ENCODE measurements at regions not wholly inside any gene's neighbourhood (a gene's known extent, or its start where the extent isn't known, plus 50 kb on each side); places are given as distances from the start of the nearest gene placed in this dataset.

DNA sequence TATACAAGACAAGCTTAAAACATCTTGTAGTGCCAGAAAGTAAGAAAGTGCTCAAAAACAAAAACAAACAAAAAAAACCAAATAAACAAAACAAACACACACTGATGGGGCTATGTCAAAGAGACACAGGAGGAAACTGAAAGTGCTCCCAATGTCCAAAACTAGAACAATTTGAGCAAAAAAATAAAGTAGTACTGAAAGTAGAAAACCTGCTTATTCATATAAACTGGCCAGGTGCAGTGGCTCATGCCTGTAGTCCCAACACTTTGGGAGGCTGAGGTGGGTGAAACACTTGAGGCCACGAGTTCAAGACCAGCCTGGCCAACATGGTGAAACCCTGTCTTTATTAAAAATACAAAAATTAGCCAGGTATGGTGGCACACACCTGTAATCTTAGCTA, 129.9 kb downstream of the GLUL start:
- Histone ChIP-seq H3K9me3 (no peaks in the 10 kb centered on the region), H3K4me1 (peaks cover 0 to 6% (median 0%) of the 10 kb centered on the region in 3 donors), H3K4me3 (no peak overlapping the region), H3K27ac (no peak overlapping the region), H3K27me3 (no peaks in the 10 kb centered on the region), H3K36me3 (no peaks in the 10 kb centered on the region)
- ATAC-seq: no peak
- intact Hi-C loops (cut with DNase I): no loop called here
- no peak for FAIRE-seq
- TF ChIP-seq, protein P1, sequence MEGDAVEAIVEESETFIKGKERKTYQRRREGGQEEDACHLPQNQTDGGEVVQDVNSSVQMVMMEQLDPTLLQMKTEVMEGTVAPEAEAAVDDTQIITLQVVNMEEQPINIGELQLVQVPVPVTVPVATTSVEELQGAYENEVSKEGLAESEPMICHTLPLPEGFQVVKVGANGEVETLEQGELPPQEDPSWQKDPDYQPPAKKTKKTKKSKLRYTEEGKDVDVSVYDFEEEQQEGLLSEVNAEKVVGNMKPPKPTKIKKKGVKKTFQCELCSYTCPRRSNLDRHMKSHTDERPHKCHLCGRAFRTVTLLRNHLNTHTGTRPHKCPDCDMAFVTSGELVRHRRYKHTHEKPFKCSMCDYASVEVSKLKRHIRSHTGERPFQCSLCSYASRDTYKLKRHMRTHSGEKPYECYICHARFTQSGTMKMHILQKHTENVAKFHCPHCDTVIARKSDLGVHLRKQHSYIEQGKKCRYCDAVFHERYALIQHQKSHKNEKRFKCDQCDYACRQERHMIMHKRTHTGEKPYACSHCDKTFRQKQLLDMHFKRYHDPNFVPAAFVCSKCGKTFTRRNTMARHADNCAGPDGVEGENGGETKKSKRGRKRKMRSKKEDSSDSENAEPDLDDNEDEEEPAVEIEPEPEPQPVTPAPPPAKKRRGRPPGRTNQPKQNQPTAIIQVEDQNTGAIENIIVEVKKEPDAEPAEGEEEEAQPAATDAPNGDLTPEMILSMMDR (IDR thresholded peaks at IDR 0.05): no peak
- no peak for DNase-seq
- 76 to 87% methylated on average over 1 of the region's 1 CpG for WGBS, 2 donors

DNA sequence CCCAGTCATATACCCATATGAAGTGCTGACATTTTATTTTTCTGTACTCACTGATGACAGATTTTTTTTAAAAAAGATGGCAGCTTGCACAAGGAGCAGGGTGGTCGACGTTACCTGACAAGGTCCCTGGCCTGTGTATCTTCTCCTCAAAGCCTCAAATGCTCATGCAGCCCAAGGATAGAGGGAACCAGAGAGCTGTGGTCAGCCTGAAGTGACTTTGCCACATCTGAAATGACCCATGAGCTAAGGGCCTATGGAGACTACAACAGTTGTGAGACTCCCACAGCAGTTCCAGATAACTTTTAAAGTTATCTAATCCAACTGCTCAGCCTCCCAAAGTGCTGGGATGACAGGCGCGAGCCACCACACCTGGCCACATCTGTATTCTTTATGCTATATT, 131.1 kb downstream of the GLUL start:
- no peaks in the 10 kb centered on the region for H3K36me3 ChIP-seq
- ATAC-seq (no peak), DNase-seq (no peak), FAIRE-seq (no peak)
- H3K9me3 ChIP-seq: no peaks in the 10 kb centered on the region
- no peaks in the 10 kb centered on the region for H3K27me3 ChIP-seq
- TF ChIP-seq, protein P1 (IDR thresholded peaks at IDR 0.05): no peak
- H3K4me3 ChIP-seq: no peak overlapping the region
- no peak overlapping the region for H3K27ac ChIP-seq
- 92 to 94% methylated on average over 4 of the region's 4 CpGs for WGBS, 2 donors
- intact Hi-C loops (cut with DNase I): no loop called here
- H3K4me1 ChIP-seq: peaks cover 0 to 6% (median 0%) of the 10 kb centered on the region in 3 donors

DNA sequence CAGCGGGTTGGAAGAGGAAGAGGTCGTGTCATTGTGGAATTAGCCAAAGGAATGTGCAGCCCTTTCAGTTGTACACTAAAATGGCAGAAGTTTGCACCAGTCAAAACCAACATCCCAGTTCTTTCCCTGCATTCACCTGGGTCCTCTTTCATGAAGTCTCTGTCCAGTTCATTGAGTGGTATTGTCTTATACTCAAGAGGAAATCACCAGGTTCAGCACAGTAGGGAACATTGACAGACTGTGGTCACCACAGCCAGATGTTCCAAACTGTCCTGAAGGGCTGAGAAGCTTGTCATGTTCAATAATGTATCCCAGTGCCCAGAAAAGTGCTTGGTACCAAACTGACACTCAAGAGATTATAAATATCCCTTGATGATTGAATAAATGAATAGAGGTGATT, 131.6 kb downstream of the GLUL start:
- Histone ChIP-seq H3K36me3 (no peaks in the 10 kb centered on the region), H3K4me1 (peaks cover 0 to 6% (median 0%) of the 10 kb centered on the region in 3 donors), H3K27me3 (no peaks in the 10 kb centered on the region), H3K9me3 (no peaks in the 10 kb centered on the region), H3K4me3 (no peak overlapping the region), H3K27ac (no peak overlapping the region)
- no peak for FAIRE-seq
- TF ChIP-seq, protein P1 (IDR thresholded peaks at IDR 0.05): no peak
- 81 to 87% methylated on average over 2 of the region's 2 CpGs for WGBS, 2 donors
- DNase-seq: no peak
- no peak for ATAC-seq
- intact Hi-C loops (cut with DNase I): no loop called here

DNA sequence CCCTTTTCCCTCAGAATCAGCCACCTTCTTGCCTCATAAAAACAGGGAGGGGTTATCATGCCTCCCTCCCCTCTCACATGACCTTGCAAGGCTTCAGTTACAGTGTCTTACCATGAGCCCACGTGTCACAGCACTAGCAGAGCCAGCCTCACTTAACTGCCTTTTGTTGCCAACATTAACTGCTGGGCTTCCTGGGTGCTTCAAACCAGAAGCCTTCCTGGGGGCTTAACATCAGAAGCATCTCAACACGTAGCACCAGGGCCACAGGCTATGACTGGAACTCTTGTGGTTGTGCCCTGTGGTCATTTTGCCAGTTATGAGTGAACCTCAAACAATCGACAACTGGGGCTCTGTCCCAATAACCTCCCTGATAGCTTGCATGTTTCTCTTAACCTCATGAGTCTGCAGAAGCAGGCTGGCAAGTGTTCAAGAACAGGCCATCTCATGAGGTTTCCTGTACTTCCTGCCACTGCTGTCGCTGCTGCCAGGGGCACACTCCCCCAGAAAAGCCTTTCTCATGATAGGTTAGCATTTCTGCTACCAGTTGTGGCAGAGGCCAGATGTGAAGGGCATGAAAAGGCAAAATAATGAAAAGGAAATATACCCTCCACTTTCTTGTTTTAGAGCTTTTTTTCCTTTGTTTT, 132.2 kb downstream of the GLUL start:
- intact Hi-C loops (cut with DNase I): no loop called here
- TF ChIP-seq, protein P1 (IDR thresholded peaks at IDR 0.05): no peak
- no peak for FAIRE-seq

DNA sequence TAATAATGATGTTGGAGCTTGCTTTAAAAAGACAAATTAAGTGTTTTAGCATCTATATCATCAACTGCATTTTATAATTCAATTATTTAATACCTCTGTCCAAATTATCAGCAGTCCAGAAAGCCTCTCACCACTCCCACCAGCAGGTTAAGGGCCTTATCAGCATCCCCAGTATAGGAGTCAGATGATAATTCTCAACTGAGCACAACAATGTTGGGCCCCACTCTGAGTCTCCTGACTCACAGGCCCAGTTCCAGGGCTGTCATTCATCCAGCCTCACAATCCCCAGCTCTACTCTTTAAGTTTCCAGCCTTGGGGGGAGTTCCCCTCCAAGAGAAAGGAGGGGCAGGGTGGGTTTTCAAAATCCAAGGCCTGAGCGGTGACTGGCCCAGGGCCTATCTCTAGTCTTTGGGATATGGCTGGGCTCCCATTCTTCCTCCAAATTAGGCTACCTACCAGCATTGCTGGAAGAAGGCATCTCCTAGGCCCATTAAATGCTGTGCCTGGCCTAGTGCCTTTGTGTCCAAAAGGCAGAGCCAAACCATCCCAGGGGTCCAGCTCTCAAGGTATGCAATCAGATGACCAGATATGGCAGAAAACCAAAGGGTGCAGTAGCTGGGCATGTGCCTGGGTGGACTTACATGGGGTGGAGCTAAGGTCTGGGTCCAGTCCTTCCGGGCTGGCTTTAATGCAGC, 134.1 kb downstream of the GLUL start:
- TF ChIP-seq, protein P1 (IDR thresholded peaks at IDR 0.05): no peak
- Histone ChIP-seq H3K27ac (no peak overlapping the region), H3K27me3 (no peaks in the 10 kb centered on the region), H3K4me1 (peaks cover 0 to 6% (median 0%) of the 10 kb centered on the region in 3 donors), H3K36me3 (no peaks in the 10 kb centered on the region), H3K9me3 (no peaks in the 10 kb centered on the region), H3K4me3 (no peak overlapping the region)
- FAIRE-seq (no peak), ATAC-seq (no peak), DNase-seq (no peak)
- intact Hi-C loops (cut with DNase I): no loop called here
- WGBS, 2 donors: 58 to 93% methylated on average over 2 of the region's 2 CpGs

More for the DNA sequence above, 132.2 kb downstream of the GLUL start:
- Histone ChIP-seq H3K27me3 (no peaks in the 10 kb centered on the region), H3K9me3 (no peaks in the 10 kb centered on the region), H3K4me1 (peaks cover 0 to 6% (median 0%) of the 10 kb centered on the region in 3 donors), H3K4me3 (no peak overlapping the region), H3K27ac (no peak overlapping the region), H3K36me3 (no peaks in the 10 kb centered on the region)
- WGBS, 2 donors: 52% methylated on average over 4 of the region's 4 CpGs
- peak in 3 of 4 donors; percentile 66 to 83 (median 80) for ATAC-seq
- peak in 3 of 6 donors; percentile 12 to 37 (median 21) for DNase-seq
